ENCODE measurements at regions not wholly inside any gene's neighbourhood (a gene's known extent, or its start where the extent isn't known, plus 50 kb on each side); places are given as distances from the start of the nearest gene placed in this dataset.
"Not testable (repeated sequence)": the region's sequence is repeated elsewhere in the genome, so short reads cannot be mapped to it uniquely, and the experiment has no call there.

GRCh38 chr5:83001796-83002381 is 75.3 kb downstream of the TMEM167A start:
- no peak for DNase-seq (ENCODE audit: low spot score)

- no peak for DNase-seq (ENCODE audit: low spot score)
Observed at GRCh38 chr5:83000922-83001321, 76.3 kb downstream of the TMEM167A start.

- DNase-seq (ENCODE audit: low spot score) = no peak
Observed at GRCh38 chr5:83000428-83000827, 76.8 kb downstream of the TMEM167A start.

- DNase-seq (ENCODE audit: low spot score) = no peak
Observed at GRCh38 chr5:82993416-82993815, 83.8 kb downstream of the TMEM167A start.

GRCh38 chr5:82992646-82993045 is 84.5 kb downstream of the TMEM167A start:
- DNase-seq (ENCODE audit: low spot score) = no peak

GRCh38 chr5:82991678-82992323 is 85.4 kb downstream of the TMEM167A start:
- DNase-seq (ENCODE audit: low spot score) = no peak

- DNase-seq (ENCODE audit: low spot score) = no peak
Observed at GRCh38 chr5:82991059-82991458, 86.1 kb downstream of the TMEM167A start.

GRCh38 chr5:82987188-82987587 is 90.0 kb downstream of the TMEM167A start:
- DNase-seq (ENCODE audit: low spot score) = no peak

- no peak for DNase-seq (ENCODE audit: low spot score)
Observed at GRCh38 chr5:82986404-82986803, 90.8 kb downstream of the TMEM167A start.

- no peak for DNase-seq (ENCODE audit: low spot score)
Observed at GRCh38 chr5:82985763-82986162, 91.4 kb downstream of the TMEM167A start.

GRCh38 chr5:82984786-82985735 is 92.1 kb downstream of the TMEM167A start:
- DNase-seq (ENCODE audit: low spot score) = no peak

- no peak for DNase-seq (ENCODE audit: low spot score)
Observed at GRCh38 chr5:82982846-82983245, 94.3 kb downstream of the TMEM167A start.

- DNase-seq (ENCODE audit: low spot score) = not testable (repeated sequence)
Observed at GRCh38 chr5:82976887-82977286, 100.3 kb downstream of the TMEM167A start.

GRCh38 chr5:82975812-82976211 is 101.4 kb downstream of the TMEM167A start:
- peak; percentile 13 for DNase-seq (ENCODE audit: low spot score)

GRCh38 chr5:82975396-82975795 is 101.8 kb downstream of the TMEM167A start:
- no peak for DNase-seq (ENCODE audit: low spot score)

- not testable (repeated sequence) for DNase-seq (ENCODE audit: low spot score)
Observed at GRCh38 chr5:82974346-82974745, 102.8 kb downstream of the TMEM167A start.

GRCh38 chr5:82971901-82972300 is 105.3 kb downstream of the TMEM167A start:
- DNase-seq (ENCODE audit: low spot score) = no peak

- not testable (repeated sequence) for DNase-seq (ENCODE audit: low spot score)
Observed at GRCh38 chr5:82971034-82971806, 106.0 kb downstream of the TMEM167A start.

- DNase-seq (ENCODE audit: low spot score) = peak; percentile 81
Observed at GRCh38 chr5:82969221-82969976, 107.8 kb downstream of the TMEM167A start.

- DNase-seq (ENCODE audit: low spot score) = no peak
Observed at GRCh38 chr5:82967072-82967471, 110.1 kb downstream of the TMEM167A start.

- DNase-seq (ENCODE audit: low spot score) = no peak
Observed at GRCh38 chr5:82959466-82959865, 117.7 kb downstream of the TMEM167A start.

All from activated CD4-positive, alpha-beta T cell treated with anti-CD3 and anti-CD28 coated beads, Interleukin-2, Interleukin-4, amounts not matched to agents 100 ng/mL and 50 ng/mL, durations not matched to agents 16 hours and 8 hours (primary cell).